Astrocyte of the spinal cord (primary cell): ENCODE measurements at regions not wholly inside any gene's neighbourhood (a gene's known extent, or its start where the extent isn't known, plus 50 kb on each side); places are given as distances from the start of the nearest gene placed in this dataset.
"Not testable (repeated sequence)": the region's sequence is repeated elsewhere in the genome, so short reads cannot be mapped to it uniquely, and the experiment has no call there.

ENCODE experiments used
- DNase-seq: peaks from one replicate; pipeline ENCODE4 v3.0.0; 2011; ENCODE audit warnings: low read depth, low spot score
- H3K4me3 ChIP-seq: 2 replicates; pipeline ENCODE4 v1.5.1; 2011; ENCODE audit warnings: low read depth, mild to moderate bottlenecking, low read length, moderate library complexity
- CTCF ChIP-seq: IDR thresholded peaks from 2 replicates; pipeline ENCODE4 v1.5.1; 2012; ENCODE audit warnings: low read depth, mild to moderate bottlenecking, low read length, inconsistent platforms
- in situ Hi-C: cut with HindIII; loops from 2 replicates; pipeline ENCODE4 v1.10.0; 2017; ENCODE audit warnings: low sequenced_read_pairs

GRCh38 chr5:119299242-119299614 is 56.6 kb upstream of the TNFAIP8 start:
- H3K4me3 ChIP-seq, DNase-seq, in situ Hi-C loops: not testable (repeated sequence)

- in situ Hi-C loops, H3K4me3 ChIP-seq, DNase-seq: not testable (repeated sequence)
These were observed 56.1 kb upstream of the TNFAIP8 start for GRCh38 chr5:119299615-119300310.

- in situ Hi-C loops = no loop called here
- H3K4me3 ChIP-seq = no peak overlapping the region
These were observed 55.5 kb upstream of the TNFAIP8 start for GRCh38 chr5:119300311-119300670.

GRCh38 chr5:119301210-119301609 is 54.6 kb upstream of the TNFAIP8 start:
- no peak for TF ChIP-seq CTCF
- in situ Hi-C loops = no loop called here
- no peak overlapping the region for H3K4me3 ChIP-seq
- DNase-seq = no peak

More at GRCh38 chr5:119300311-119300670, 55.5 kb upstream of the TNFAIP8 start:
- no peak for TF ChIP-seq CTCF
- no peak for DNase-seq

- no peak for DNase-seq
- no peak overlapping the region for H3K4me3 ChIP-seq
These were observed 53.9 kb upstream of the TNFAIP8 start for GRCh38 chr5:119301906-119302305.

GRCh38 chr5:119302449-119302848 is 53.4 kb upstream of the TNFAIP8 start:
- no peak for DNase-seq
- no peak for TF ChIP-seq CTCF
- in situ Hi-C loops = no loop called here
- H3K4me3 ChIP-seq = no peak overlapping the region

More at GRCh38 chr5:119301906-119302305, 53.9 kb upstream of the TNFAIP8 start:
- in situ Hi-C loops = no loop called here
- no peak for TF ChIP-seq CTCF

- in situ Hi-C loops = no loop called here
- TF ChIP-seq CTCF = peak; percentile 14
- DNase-seq = peak; percentile 98
- no peak overlapping the region for H3K4me3 ChIP-seq
These were observed 52.6 kb upstream of the TNFAIP8 start for GRCh38 chr5:119302916-119303897.
